ENCODE measurements at regions not wholly inside any gene's neighbourhood (a gene's known extent, or its start where the extent isn't known, plus 50 kb on each side); places are given as distances from the start of the nearest gene placed in this dataset.

DNA sequence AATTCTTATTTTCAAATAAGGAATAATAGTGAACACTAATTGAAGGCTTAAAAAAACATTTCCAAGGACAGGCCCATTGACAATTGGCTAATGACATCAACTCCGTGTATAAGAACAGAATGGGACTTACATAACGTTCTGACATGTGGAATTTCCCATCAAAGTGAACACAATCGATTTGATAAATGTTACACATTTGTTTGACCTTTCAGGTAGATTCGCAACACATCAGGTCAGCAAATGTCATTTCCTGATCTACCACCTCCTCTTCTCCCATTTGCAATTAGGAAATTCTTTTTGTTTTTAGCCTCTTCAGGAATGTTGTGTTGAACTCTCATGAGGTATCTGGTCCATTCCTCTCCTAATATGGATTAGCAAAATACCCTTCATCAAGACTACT, 292.9 kb upstream of the SLC14A2 start:
- no peak for ATAC-seq
- Histone ChIP-seq H3K9me3 (no peaks in the 10 kb centered on the region), H3K4me1 (peaks cover 14% of the 10 kb centered on the region), H3K27me3 (no peaks in the 10 kb centered on the region), H3K36me3 (no peaks in the 10 kb centered on the region), H3K4me3 (no peak overlapping the region), H3K27ac (no peak overlapping the region)
- no peak for DNase-seq
- intact Hi-C loops (cut with DNase I) = no loop called here
- TF ChIP-seq CTCF (IDR thresholded peaks at IDR 0.05) = no peak

DNA sequence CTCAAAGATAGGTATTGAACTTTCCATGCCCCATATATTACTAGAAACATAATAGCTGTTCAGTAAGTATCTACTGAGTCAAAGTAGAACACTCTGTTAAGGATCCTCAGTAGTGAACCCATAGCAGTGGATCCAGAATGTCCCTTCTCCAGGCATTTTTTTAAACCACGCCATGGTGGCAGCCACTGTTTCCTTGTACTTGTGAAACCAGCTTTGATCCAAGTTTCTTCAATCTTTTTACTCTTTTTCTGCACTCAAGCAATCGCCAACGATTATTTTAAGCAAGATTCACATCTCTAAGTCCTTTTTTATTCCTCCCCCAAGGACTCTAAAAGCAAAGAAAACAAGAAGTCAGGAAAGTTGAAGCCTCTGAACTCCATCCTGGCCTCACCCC, 291.2 kb upstream of the SLC14A2 start:
- intact Hi-C loops (cut with DNase I) = no loop called here
- Histone ChIP-seq H3K4me3 (no peak overlapping the region), H3K27me3 (no peaks in the 10 kb centered on the region), H3K36me3 (no peaks in the 10 kb centered on the region), H3K4me1 (peaks cover 17% of the 10 kb centered on the region), H3K9me3 (no peaks in the 10 kb centered on the region), H3K27ac (peak overlapping the region; percentile 65)
- DNase-seq = no peak
- TF ChIP-seq CTCF (IDR thresholded peaks at IDR 0.05) = no peak
- ATAC-seq = no peak

DNA sequence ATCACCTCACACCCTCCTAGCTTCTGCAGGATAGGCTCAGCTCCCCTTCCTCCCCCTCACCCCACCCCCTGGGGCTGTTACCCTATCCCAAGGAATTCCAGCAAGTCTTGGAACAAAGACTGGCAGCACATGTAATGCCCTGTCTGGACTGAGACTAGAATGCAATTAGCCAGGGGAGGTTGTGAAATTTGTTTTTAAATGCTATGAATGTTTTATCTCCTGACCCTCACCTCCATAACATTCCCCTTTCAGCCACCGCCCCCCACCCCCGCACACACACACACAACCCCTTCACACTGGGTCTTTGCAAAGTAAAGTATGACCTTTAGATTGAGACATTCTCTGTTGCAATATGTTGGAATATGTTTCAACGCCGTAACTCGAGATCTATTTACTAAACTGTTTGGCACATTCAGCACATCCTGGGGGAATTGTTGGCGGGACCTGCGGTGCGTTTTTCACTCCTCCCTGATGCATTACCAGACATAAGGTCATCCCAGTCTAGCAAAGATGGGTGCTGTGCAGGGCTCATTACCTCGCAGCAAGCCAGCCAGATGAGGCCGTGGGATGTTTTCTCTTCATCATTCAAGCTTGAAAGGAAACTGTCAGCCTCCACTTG, 290.7 kb upstream of the SLC14A2 start:
- no peaks in the 10 kb centered on the region for H3K27me3 ChIP-seq
- no peaks in the 10 kb centered on the region for H3K36me3 ChIP-seq
- intact Hi-C loops (cut with DNase I) = no loop called here
- peak; percentile 78 for ATAC-seq
- no peak for TF ChIP-seq CTCF (IDR thresholded peaks at IDR 0.05)
- no peaks in the 10 kb centered on the region for H3K9me3 ChIP-seq
- H3K4me3 ChIP-seq = no peak overlapping the region
- DNase-seq = no peak
- H3K27ac ChIP-seq = peak overlapping the region; percentile 32
- H3K4me1 ChIP-seq = peaks cover 17% of the 10 kb centered on the region

DNA sequence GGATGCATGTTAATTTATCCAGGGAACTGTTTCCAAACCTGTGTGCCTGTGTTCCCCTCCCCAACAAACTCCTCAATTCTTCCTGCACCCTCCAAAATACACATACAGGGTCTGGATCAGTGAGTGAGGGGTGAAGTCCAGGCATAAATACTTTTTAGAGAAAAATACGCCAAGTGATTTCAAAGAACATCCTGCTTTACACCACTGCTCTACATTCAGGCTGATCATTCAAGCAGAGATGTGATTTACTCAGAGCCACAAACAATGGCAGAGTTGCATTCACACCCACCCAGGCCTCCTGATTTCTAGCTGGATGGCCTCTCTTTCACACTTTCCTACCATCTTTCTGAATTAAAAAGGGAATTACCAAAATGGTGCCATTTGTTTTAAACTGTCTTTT, 289.5 kb upstream of the SLC14A2 start:
- intact Hi-C loops (cut with DNase I) = no loop called here
- DNase-seq = no peak

DNA sequence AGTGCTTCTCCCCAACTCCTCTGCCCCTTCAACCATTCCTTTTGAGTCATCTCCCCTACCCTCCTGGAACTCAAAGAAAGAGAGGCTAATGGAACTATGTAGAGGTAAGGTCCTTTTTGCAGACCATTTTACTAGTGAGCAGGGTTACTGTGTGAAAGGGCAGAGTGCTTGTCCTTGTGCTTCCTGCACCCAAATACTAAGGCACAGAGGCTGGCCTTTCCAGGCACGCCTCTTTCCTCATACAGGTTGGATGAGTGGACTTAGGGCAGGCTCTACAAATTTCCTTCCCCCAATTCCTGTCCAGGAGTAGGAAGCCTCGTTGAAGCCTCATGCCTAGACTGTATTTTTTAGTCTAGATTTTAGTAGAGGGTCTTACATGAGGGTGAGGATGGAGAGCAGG, 288.8 kb upstream of the SLC14A2 start:
- TF ChIP-seq CTCF (IDR thresholded peaks at IDR 0.05) = no peak
- ATAC-seq (no peak), DNase-seq (no peak)
- Histone ChIP-seq H3K4me3 (no peak overlapping the region), H3K4me1 (peaks cover 8% of the 10 kb centered on the region), H3K9me3 (no peaks in the 10 kb centered on the region), H3K27me3 (no peaks in the 10 kb centered on the region), H3K36me3 (no peaks in the 10 kb centered on the region), H3K27ac (peak overlapping the region; percentile 33)
- intact Hi-C loops (cut with DNase I) = no loop called here

More for the DNA sequence above, 289.5 kb upstream of the SLC14A2 start:
- Histone ChIP-seq H3K4me1 (peaks cover 12% of the 10 kb centered on the region), H3K36me3 (no peaks in the 10 kb centered on the region), H3K27me3 (no peaks in the 10 kb centered on the region), H3K4me3 (no peak overlapping the region), H3K27ac (peak overlapping the region; percentile 33), H3K9me3 (no peaks in the 10 kb centered on the region)
- TF ChIP-seq CTCF (IDR thresholded peaks at IDR 0.05) = no peak
- no peak for ATAC-seq

DNA sequence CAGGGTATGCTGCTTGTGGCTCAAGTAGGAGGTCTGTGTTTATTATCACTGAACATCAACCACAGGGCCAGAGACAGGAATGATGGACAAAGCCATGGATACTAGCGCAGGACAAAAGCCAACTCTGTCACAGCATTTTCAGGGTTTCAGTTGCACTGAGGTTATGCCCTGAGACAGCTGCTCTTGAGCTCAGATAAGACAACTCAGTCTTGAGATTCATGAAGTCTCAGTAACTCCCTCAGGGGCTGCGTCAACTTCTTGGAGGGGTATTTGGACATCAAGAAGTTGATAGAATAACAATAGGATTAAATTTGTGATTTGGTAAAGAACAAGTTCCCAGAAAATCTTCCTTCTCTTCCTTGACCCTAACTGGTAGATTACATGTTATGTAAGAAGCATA, 287.0 kb upstream of the SLC14A2 start:
- peak overlapping the region; percentile 33 for H3K27ac ChIP-seq
- ATAC-seq = no peak
- intact Hi-C loops (cut with DNase I) = no loop called here

More for the DNA sequence above, 287.0 kb upstream of the SLC14A2 start:
- TF ChIP-seq CTCF (IDR thresholded peaks at IDR 0.05) = no peak
- peaks cover 8% of the 10 kb centered on the region for H3K4me1 ChIP-seq
- H3K27me3 ChIP-seq = no peaks in the 10 kb centered on the region
- H3K4me3 ChIP-seq = no peak overlapping the region
- H3K36me3 ChIP-seq = no peaks in the 10 kb centered on the region
- no peak for DNase-seq
- no peaks in the 10 kb centered on the region for H3K9me3 ChIP-seq

Data from upper lobe of right lung (tissue), 1 donor.